ENCODE measurements at regions not wholly inside any gene's neighbourhood (a gene's known extent, or its start where the extent isn't known, plus 50 kb on each side); places are given as distances from the start of the nearest gene placed in this dataset.
"Not testable (repeated sequence)": the region's sequence is repeated elsewhere in the genome, so short reads cannot be mapped to it uniquely, and the experiment has no call there.

DNA sequence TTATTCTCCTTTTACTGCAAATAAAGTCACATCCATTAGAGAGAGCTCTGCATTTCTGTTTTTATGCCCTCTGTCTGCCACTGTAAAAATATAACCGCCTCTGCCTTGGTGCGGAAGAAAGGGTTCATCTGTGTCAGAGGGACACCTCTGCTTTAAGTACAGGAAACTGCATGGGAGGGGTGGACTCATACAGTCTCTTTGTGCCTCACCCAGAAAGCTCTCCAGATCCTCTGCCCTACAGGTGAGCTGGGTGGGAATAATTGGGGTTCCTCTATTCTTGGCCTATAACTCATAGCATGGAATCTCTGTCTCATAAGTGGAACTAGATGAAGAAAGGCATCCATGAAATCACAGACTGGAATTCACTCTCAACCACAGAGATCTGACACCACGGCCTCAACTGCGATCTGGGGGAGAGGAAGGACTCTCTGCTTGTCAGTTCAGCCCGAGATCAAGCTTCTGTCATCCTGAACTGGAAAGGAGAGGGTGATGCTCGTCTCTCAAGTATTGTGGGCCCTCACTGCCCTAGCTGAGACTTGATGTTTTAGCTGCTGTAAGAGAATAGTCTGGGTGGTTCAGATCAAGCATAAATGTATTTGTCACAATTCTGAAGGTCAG lies 702.3 kb downstream of the TMEM121 start:
- no peak overlapping the region for H3K4me3 ChIP-seq (ENCODE audit: control insufficient read depth, low read depth, low read length)
- TF ChIP-seq, protein P1, sequence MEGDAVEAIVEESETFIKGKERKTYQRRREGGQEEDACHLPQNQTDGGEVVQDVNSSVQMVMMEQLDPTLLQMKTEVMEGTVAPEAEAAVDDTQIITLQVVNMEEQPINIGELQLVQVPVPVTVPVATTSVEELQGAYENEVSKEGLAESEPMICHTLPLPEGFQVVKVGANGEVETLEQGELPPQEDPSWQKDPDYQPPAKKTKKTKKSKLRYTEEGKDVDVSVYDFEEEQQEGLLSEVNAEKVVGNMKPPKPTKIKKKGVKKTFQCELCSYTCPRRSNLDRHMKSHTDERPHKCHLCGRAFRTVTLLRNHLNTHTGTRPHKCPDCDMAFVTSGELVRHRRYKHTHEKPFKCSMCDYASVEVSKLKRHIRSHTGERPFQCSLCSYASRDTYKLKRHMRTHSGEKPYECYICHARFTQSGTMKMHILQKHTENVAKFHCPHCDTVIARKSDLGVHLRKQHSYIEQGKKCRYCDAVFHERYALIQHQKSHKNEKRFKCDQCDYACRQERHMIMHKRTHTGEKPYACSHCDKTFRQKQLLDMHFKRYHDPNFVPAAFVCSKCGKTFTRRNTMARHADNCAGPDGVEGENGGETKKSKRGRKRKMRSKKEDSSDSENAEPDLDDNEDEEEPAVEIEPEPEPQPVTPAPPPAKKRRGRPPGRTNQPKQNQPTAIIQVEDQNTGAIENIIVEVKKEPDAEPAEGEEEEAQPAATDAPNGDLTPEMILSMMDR (IDR thresholded peaks at IDR 0.05; ENCODE audit: control insufficient read depth, insufficient read depth, low read depth, low read length, missing control alignments), result no peak
- no peak for DNase-seq (ENCODE audit: low read depth)

DNA sequence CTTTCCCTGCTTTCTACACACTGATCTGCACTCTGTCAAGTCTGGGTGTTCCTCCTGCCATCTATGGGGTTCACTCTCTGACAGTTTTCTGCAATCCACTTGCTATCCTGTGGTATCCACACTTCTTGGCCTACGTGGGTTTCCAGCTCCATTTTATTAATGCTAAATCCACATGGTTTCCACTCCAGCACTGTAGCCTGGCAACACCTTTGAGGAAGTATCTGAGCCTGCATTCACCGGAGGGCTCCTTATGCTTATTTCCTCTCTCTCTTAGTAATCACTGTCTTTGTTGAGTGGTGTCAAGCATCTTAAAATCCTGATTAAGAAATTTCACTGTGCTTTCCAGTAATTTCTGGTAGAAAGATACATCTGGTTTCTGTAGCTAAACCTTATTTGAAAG lies 703.7 kb downstream of the TMEM121 start:
- H3K4me3 ChIP-seq (ENCODE audit: control insufficient read depth, low read depth, low read length), result no peak overlapping the region
- DNase-seq (ENCODE audit: low read depth), result no peak
- TF ChIP-seq, protein P1 (IDR thresholded peaks at IDR 0.05; ENCODE audit: control insufficient read depth, insufficient read depth, low read depth, low read length, missing control alignments), result no peak

DNA sequence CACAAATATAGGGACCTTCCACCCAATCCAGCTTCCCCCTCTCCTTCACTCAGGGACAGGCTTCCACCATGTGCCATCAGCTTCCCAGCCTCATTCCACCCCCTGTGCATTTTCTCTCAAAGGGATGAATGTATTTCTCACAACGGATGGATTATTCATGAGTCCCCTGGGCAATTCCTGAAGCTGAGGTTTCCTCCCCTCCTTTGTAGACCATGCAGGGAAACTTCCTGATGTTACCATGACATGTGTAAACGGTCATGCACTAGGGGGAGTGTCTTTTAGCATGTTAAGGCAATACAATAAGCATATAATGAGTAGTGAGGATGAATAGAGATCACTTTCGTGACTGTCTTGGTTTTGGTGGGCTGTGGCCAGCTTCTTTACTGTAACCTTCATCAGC lies 706.8 kb downstream of the TMEM121 start:
- not testable (repeated sequence) for H3K4me3 ChIP-seq (ENCODE audit: control insufficient read depth, low read depth, low read length); DNase-seq (ENCODE audit: low read depth)

DNA sequence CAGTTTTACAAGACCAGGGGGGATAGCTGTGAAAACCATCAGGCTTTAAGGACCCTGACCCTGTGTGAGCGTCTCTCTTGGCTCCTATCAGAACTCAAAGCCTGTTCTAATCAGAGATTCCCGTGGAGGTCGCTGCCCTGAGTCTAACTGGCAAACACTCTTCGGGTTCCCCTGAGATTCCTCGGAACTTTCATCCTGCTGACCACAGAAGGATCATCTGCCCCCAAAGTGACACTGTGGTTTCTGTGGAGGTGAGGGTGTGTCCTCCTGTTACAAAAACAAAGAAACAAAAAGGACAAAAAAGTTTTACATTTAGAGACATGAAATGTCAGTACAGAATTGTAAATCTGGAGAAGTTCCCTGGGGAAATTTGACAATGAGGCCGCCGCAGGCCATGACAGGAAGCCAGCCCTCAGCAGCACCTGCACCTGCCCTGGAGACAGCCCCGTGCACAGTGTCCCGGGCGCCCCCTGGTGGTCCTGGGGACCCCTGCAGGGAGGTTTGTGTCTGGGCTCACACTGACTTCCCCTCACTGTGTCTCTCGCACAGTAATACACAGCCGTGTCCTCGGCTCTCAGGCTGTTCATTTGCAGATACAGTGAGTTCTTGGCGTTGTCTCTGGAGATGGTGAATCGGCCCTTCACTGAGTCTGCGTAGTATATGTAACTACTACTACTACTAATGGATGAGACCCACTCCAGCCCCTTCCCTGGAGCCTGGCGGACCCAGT lies 708.3 kb downstream of the TMEM121 start:
- not testable (repeated sequence) for H3K4me3 ChIP-seq (ENCODE audit: control insufficient read depth, low read depth, low read length); DNase-seq (ENCODE audit: low read depth)

DNA sequence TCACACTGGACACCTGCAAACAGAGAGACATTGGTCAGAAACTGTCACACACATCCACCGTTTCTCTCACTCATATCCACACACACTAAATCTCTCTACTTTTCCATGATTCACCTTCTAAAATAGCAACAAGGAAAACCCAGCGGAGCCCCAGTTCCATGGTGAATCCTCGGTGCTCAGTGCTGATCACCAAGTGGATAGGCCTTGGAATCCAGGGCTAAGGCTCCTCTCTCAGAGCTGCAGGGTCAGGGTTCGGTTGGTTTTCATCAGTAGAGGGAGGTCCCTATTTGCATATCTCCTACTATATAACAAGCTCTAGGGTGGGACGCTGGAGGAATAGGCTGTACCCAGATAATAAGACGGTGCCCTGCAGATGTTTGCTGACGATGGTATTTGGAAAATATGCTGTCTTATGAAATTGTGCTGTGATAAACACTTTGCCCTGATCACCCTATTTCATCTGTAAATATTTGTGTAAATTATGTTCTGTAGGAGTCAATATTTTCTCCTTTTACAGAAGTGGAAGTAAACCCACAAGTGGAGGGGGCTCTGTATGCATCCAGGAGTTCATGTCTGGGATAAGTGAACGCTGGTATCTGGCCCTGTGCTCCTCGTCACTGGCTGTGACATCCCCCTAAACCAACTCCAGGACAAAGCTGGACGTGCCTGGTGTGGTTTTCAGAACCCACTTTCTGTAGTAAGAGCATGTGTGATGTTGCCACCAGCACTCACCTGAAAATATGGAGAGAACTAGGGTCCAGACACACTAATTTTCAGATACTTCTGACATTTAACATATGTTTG lies 709.2 kb downstream of the TMEM121 start:
- TF ChIP-seq, protein P1 (IDR thresholded peaks at IDR 0.05; ENCODE audit: control insufficient read depth, insufficient read depth, low read depth, low read length, missing control alignments), result no peak
- no peak for DNase-seq (ENCODE audit: low read depth)
- H3K4me3 ChIP-seq (ENCODE audit: control insufficient read depth, low read depth, low read length), result no peak overlapping the region

DNA sequence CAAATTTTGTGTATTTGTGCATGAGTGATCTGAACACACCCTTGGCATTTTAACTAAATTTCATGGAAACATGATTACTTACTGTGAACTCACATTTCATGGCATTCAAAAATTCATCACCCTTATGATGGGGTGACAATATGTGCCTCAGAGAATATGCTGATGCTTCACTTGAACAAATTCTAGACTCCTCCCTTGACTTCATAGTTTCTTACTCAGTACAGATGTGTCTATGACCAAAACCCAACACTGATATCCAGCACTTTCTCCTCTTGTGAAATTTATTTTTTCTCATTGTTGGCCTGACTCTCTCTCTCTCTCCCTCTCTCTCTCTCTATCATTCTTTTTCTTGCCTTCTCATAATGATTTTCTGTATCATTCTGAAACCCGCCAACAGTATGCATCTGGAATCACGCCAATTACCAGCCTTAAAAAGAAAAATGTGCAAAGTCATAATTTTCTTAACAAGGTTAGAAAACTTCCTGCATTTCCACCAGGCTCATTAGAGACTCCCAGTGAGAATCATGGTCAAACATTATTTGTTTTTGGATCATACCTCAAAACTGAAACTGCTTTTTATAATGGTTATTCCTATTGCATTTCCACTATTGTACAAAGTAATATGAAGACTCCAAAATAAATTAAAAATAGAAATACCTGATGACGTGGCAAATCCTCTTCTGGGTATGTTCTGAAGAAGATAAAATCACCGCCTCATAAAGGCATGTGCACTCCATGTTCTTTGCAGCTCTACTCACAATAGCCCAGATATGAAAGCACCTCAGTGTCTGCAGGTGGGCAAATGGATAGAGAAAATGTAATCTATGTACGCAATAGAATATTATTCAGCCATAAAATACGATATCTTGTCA lies 722.2 kb downstream of the TMEM121 start:
- DNase-seq (ENCODE audit: low read depth), result no peak
- H3K4me3 ChIP-seq (ENCODE audit: control insufficient read depth, low read depth, low read length), result no peak overlapping the region
- TF ChIP-seq, protein P1 (IDR thresholded peaks at IDR 0.05; ENCODE audit: control insufficient read depth, insufficient read depth, low read depth, low read length, missing control alignments), result no peak

DNA sequence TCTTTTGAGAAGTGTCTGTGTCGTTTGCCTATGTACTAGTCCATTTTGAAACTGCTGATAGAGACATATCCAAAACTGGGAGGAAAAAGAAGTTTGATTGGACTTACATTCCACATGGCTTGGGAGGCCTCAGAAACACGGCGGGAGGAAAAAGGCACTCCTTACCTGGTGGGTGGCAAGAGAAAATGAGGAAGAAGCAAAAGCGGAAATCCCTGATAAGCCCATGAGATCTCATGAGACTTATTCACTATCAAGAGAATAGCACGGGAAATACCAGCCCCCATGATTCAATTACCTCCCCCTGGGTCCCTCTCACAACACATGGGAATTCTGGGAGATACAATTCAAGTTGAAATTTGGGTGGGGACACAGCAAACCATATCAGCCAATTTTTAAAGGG lies 727.6 kb downstream of the TMEM121 start:
- DNase-seq (ENCODE audit: low read depth); H3K4me3 ChIP-seq (ENCODE audit: control insufficient read depth, low read depth, low read length): not testable (repeated sequence)

DNA sequence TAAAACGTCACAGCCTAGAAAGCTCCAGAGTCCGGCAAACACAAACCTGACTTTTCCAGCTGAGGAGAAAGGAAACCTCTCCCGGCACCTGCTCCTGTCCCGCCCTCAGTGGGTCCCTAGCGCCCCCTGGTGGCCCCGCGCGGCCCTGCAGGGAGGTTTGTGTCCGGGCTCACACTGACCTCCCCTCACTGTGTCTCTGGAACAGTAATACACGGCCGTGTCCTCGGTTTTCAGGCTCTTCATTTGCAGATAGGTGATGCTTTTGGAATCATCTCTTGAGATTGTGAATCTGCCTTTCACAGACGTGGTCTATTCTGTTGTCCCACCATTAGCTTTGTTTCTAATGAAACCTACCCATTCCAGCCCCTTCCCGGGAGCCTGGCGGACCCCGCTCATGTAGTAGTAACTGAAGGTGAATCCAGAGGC lies 731.2 kb downstream of the TMEM121 start:
- H3K4me3 ChIP-seq (ENCODE audit: control insufficient read depth, low read depth, low read length); DNase-seq (ENCODE audit: low read depth): not testable (repeated sequence)
